ENCODE measurements at regions not wholly inside any gene's neighbourhood (a gene's known extent, or its start where the extent isn't known, plus 50 kb on each side); places are given as distances from the start of the nearest gene placed in this dataset.

DNA sequence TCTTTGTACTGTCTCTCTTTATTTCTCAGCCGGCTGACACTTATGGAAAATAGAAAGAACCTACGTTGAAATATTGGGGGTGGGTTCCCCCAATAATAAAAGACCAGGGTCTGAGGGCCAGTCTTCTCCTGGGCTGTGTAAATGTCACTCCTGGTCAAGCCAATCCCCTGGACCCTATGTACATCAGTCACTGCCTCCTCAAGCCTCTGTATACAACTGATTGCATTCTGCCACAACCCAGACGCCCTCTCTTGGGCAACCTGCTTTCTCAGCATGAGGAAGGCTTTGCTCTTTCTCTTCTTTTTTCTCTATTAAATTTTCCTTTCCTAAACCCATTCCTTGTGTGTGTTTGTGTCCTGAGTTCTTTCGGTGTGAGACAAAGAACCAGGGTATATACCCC lies 84.1 kb upstream of the SERBP1 start:
- Histone ChIP-seq H3K27ac (no peak overlapping the region), H3K36me3 (no peaks in the 10 kb centered on the region), H3K4me1 (no peaks in the 10 kb centered on the region), H3K9me3 (peaks cover 0 to 11% of the 10 kb centered on the region in 2 donors), H3K27me3 (no peaks in the 10 kb centered on the region), H3K4me3 (no peak overlapping the region)
- DNase-seq (ENCODE audit: low spot score): no peak
- TF ChIP-seq, protein P1, sequence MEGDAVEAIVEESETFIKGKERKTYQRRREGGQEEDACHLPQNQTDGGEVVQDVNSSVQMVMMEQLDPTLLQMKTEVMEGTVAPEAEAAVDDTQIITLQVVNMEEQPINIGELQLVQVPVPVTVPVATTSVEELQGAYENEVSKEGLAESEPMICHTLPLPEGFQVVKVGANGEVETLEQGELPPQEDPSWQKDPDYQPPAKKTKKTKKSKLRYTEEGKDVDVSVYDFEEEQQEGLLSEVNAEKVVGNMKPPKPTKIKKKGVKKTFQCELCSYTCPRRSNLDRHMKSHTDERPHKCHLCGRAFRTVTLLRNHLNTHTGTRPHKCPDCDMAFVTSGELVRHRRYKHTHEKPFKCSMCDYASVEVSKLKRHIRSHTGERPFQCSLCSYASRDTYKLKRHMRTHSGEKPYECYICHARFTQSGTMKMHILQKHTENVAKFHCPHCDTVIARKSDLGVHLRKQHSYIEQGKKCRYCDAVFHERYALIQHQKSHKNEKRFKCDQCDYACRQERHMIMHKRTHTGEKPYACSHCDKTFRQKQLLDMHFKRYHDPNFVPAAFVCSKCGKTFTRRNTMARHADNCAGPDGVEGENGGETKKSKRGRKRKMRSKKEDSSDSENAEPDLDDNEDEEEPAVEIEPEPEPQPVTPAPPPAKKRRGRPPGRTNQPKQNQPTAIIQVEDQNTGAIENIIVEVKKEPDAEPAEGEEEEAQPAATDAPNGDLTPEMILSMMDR (IDR thresholded peaks at IDR 0.05): no peak

DNA sequence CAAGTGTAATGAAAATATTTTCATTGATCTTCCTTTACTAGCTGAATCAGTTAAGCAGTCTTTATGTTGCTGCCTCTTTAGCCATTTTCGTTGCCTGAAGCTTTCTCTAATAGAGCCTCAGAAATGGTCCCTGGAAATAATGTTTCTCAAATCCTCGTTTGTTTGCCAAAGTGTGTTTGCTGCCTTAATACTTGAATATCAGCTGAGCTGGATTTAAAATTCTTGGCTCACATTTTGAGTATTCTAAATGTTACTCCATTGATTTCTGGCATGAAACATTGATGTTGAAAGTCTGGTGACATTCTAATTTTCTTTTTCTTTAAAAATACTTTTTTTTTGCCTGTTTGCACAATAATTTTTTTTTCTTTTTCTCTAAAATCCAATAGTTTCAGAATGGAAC lies 84.6 kb upstream of the SERBP1 start:
- no peaks in the 10 kb centered on the region for H3K36me3 ChIP-seq
- H3K9me3 ChIP-seq: peaks cover 0 to 11% of the 10 kb centered on the region in 2 donors
- H3K27me3 ChIP-seq: no peaks in the 10 kb centered on the region
- H3K27ac ChIP-seq: no peak overlapping the region
- H3K4me1 ChIP-seq: no peaks in the 10 kb centered on the region
- TF ChIP-seq, protein P1 (IDR thresholded peaks at IDR 0.05): no peak
- DNase-seq (ENCODE audit: low spot score): no peak
- no peak overlapping the region for H3K4me3 ChIP-seq

DNA sequence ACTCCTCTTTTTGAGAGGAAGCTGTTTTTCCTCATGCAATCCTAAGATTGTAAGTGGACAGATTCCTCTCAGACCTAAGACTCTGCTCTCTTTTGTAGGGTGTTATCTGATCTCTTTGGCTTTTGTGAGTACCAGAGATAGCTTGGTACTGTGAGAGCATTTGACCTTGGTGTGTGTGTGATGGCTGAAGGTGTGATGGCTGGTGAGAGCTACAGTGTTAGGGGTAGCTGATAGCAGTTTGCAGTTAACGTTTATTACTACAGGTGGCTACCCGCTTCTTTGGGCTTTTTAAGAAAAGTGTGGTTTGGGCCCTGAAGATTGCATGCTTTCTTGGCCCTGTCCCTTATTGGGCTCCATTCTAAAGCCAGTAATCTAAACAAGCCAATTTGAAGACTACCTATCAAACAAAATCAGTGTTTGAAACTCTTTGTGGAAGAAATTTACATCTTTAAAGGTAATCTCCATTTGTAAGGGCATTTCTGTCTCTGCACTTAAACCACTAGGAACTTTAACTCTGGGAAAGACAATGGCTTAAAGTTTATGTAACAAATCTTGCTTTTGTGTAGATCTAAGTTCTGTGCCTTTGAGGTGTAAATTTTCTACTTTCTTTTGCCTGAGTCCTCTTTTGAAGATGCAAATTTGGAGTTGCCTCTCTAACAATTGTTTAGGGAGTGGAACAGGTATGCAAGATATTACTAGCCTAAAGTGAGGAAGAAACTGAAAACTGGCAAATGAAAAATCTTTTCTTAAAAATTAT lies 85.3 kb upstream of the SERBP1 start:
- TF ChIP-seq, protein P1 (IDR thresholded peaks at IDR 0.05): no peak
- H3K27ac ChIP-seq: no peak overlapping the region
- no peak for DNase-seq (ENCODE audit: low spot score)
- no peak overlapping the region for H3K4me3 ChIP-seq
- H3K27me3 ChIP-seq: no peaks in the 10 kb centered on the region
- H3K4me1 ChIP-seq: no peaks in the 10 kb centered on the region
- peaks cover 0 to 11% of the 10 kb centered on the region in 2 donors for H3K9me3 ChIP-seq
- H3K36me3 ChIP-seq: no peaks in the 10 kb centered on the region

DNA sequence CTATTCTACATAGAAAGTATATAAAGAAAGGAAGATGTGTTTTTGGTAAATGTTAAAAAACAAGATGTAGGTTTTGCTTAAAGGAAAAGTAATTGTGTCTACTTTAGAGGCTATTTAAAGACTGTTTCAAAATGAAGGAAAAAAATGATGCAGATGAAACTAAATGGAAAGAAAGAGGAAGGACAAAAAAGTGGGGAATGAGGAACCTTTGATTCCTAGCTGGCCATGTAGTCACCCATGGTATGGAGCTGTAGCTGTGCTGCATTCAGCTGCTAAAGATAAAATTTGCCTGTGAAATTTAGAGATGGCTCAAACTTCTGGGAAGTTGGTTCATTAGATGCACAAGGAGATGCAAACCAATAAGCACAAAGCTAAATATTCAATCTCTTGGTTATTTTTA lies 86.8 kb upstream of the SERBP1 start:
- no peaks in the 10 kb centered on the region for H3K36me3 ChIP-seq
- TF ChIP-seq, protein P1 (IDR thresholded peaks at IDR 0.05): no peak
- no peak overlapping the region for H3K27ac ChIP-seq
- H3K9me3 ChIP-seq: peaks cover 0 to 11% of the 10 kb centered on the region in 2 donors
- no peaks in the 10 kb centered on the region for H3K4me1 ChIP-seq
- no peak overlapping the region for H3K4me3 ChIP-seq
- no peaks in the 10 kb centered on the region for H3K27me3 ChIP-seq
- DNase-seq (ENCODE audit: low spot score): no peak

DNA sequence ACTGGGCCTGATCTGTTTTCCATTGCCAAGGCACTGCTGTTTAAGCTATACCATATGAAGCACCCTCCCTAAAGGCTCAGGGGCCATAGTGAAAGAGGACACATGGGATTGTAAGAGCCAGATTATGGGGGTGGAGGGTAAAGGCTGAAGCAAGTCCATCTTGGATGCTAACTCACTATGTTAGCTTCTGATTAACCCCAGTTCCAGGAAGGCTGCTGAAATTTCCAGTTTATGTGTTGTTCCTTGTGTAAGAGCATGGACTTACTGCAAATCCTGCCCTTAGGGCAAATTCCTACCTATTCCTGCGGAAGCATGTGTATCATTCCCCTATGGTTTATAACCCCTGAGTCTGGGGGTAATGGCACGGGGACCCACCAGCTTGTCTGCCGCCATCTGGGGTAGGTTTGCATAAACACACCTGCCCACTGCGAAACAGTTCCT lies 91.8 kb upstream of the SERBP1 start:
- H3K27me3 ChIP-seq: no peaks in the 10 kb centered on the region
- no peak overlapping the region for H3K27ac ChIP-seq
- H3K9me3 ChIP-seq: peaks cover 0 to 6% of the 10 kb centered on the region in 2 donors
- no peaks in the 10 kb centered on the region for H3K36me3 ChIP-seq
- H3K4me1 ChIP-seq: no peaks in the 10 kb centered on the region
- no peak overlapping the region for H3K4me3 ChIP-seq
- TF ChIP-seq, protein P1 (IDR thresholded peaks at IDR 0.05): no peak
- DNase-seq (ENCODE audit: low spot score): no peak

GRCh38 chr1:67522793-67523192 lies 92.6 kb upstream of the SERBP1 start:
- Histone ChIP-seq H3K4me3 (no peak overlapping the region), H3K36me3 (no peaks in the 10 kb centered on the region), H3K27ac (no peak overlapping the region), H3K27me3 (no peaks in the 10 kb centered on the region), H3K4me1 (no peaks in the 10 kb centered on the region), H3K9me3 (peaks cover 0 to 6% of the 10 kb centered on the region in 2 donors)
- no peak for DNase-seq (ENCODE audit: low spot score)
- TF ChIP-seq, protein P1 (IDR thresholded peaks at IDR 0.05): no peak

Data from right atrium auricular region (tissue), 2 donors.